ENCODE measurements at regions not wholly inside any gene's neighbourhood (a gene's known extent, or its start where the extent isn't known, plus 50 kb on each side); places are given as distances from the start of the nearest gene placed in this dataset.

DNA sequence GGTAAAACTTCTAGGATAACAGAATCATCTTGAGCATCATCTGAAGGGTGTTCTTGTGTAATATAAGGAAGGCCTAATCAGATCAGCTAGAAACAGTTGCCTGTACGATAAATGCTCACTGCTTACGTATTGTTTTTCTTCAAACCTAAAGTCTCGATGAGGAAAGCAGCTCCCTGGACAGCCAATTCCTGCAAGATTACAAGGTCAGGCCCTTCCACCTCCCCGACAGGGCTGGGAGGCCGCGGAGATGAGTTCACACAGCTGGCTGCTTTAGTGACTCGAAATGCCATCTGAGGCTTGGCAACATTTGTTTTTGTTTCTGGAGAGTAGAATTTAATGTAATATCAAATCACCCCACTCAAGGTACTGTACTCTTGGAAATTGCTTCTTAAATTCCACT is 95.1 kb upstream of the PFKP start:
- TF ChIP-seq CREB1 (CRISPR knock-in tag; IDR thresholded peaks at IDR 0.05; ENCODE audit: low read depth) (no peak), EZH2phosphoT487 (IDR thresholded peaks at IDR 0.05; ENCODE audit: unreplicated experiment) (no peak), POLR2AphosphoS5 (IDR thresholded peaks at IDR 0.05; ENCODE audit: low read depth) (no peak), EZH2 (IDR thresholded peaks at IDR 0.05; ENCODE audit: low read depth, unreplicated experiment) (no peak), NANOG (IDR thresholded peaks at IDR 0.05; ENCODE audit: borderline replicate concordance) (no peak), ZNF114 (CRISPR knock-in tag; IDR thresholded peaks at IDR 0.05) (no peak), ZNF331 (CRISPR knock-in tag; IDR thresholded peaks at IDR 0.05; ENCODE audit: low read depth) (no peak)
- TF ChIP-seq, protein P1, sequence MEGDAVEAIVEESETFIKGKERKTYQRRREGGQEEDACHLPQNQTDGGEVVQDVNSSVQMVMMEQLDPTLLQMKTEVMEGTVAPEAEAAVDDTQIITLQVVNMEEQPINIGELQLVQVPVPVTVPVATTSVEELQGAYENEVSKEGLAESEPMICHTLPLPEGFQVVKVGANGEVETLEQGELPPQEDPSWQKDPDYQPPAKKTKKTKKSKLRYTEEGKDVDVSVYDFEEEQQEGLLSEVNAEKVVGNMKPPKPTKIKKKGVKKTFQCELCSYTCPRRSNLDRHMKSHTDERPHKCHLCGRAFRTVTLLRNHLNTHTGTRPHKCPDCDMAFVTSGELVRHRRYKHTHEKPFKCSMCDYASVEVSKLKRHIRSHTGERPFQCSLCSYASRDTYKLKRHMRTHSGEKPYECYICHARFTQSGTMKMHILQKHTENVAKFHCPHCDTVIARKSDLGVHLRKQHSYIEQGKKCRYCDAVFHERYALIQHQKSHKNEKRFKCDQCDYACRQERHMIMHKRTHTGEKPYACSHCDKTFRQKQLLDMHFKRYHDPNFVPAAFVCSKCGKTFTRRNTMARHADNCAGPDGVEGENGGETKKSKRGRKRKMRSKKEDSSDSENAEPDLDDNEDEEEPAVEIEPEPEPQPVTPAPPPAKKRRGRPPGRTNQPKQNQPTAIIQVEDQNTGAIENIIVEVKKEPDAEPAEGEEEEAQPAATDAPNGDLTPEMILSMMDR (conservative IDR thresholded peaks at IDR 0.05; ENCODE audit: low read depth in 2 of 2) = no peak
- TF ChIP-seq, protein P2, sequence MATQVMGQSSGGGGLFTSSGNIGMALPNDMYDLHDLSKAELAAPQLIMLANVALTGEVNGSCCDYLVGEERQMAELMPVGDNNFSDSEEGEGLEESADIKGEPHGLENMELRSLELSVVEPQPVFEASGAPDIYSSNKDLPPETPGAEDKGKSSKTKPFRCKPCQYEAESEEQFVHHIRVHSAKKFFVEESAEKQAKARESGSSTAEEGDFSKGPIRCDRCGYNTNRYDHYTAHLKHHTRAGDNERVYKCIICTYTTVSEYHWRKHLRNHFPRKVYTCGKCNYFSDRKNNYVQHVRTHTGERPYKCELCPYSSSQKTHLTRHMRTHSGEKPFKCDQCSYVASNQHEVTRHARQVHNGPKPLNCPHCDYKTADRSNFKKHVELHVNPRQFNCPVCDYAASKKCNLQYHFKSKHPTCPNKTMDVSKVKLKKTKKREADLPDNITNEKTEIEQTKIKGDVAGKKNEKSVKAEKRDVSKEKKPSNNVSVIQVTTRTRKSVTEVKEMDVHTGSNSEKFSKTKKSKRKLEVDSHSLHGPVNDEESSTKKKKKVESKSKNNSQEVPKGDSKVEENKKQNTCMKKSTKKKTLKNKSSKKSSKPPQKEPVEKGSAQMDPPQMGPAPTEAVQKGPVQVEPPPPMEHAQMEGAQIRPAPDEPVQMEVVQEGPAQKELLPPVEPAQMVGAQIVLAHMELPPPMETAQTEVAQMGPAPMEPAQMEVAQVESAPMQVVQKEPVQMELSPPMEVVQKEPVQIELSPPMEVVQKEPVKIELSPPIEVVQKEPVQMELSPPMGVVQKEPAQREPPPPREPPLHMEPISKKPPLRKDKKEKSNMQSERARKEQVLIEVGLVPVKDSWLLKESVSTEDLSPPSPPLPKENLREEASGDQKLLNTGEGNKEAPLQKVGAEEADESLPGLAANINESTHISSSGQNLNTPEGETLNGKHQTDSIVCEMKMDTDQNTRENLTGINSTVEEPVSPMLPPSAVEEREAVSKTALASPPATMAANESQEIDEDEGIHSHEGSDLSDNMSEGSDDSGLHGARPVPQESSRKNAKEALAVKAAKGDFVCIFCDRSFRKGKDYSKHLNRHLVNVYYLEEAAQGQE (IDR thresholded peaks at IDR 0.05; ENCODE audit: unreplicated experiment) = no peak
- TF ChIP-seq, protein P3, sequence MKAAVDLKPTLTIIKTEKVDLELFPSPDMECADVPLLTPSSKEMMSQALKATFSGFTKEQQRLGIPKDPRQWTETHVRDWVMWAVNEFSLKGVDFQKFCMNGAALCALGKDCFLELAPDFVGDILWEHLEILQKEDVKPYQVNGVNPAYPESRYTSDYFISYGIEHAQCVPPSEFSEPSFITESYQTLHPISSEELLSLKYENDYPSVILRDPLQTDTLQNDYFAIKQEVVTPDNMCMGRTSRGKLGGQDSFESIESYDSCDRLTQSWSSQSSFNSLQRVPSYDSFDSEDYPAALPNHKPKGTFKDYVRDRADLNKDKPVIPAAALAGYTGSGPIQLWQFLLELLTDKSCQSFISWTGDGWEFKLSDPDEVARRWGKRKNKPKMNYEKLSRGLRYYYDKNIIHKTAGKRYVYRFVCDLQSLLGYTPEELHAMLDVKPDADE (IDR thresholded peaks at IDR 0.05) = no peak
